ENCODE measurements at regions not wholly inside any gene's neighbourhood (a gene's known extent, or its start where the extent isn't known, plus 50 kb on each side); places are given as distances from the start of the nearest gene placed in this dataset.

DNA sequence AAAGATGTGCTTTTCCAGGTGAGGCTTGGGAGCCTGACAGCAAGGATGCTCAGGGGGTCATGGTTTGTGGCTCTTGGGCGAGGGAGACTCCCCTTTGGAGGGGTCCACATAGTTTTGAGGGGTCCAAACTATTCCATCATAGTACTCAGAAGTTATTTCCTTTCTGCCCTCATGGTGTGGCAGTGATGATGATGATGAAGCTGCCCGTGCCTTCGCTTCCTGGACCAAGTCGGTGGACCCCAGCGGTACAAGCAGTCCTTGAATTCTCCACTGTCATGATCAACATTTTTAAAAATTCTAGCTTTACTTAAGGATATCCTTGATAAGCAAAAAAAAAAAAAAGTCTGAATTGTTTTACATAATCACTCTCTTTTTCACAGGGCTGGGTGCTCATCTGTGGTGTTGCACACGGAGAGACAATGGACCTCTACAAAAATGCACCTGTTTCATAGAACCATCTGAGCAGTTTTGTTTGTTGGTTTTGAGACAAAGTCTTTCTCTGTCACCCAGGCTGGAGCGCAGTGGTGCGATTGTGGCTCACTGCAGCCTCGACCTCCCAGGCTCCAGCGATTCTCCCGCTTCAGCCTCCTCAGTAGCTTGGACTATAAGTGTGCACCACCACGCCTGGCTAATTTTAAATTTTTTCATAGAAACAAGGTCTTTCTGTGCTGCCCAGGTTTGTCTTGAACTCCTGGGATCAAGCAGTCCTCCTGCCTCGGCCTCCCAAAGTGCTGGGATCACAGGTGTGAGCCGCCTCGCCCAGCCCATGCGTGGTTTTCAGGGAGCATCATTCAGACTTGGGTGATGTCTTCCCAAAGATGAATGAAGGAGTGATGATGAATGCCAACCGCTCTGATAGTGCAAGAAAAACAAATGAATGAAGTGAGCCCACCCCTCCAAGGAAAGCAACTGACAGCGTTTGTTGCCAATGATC is 271.4 kb upstream of the HDAC4 start:
- DNase-seq (ENCODE audit: low read depth) = no peak

DNA sequence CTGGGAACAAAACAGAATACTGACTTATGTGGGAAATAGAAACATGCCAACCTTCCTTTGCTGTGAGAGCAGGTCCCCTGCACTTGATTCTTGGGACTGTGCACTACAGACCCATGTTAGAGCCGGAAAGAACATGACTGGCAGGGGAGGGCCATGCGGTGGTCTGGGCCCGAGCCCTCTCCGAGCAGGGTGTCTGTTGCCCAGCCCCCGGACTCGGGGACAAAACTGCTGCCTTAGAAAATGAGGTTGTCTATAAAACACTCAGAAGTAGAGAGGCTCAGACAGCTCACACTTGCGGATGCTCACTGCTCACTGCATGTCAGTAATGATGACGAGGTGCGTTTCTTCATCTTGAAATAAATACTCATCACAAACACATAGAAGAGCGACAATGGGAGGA is 270.7 kb upstream of the HDAC4 start:
- no peak for DNase-seq (ENCODE audit: low read depth)

DNA sequence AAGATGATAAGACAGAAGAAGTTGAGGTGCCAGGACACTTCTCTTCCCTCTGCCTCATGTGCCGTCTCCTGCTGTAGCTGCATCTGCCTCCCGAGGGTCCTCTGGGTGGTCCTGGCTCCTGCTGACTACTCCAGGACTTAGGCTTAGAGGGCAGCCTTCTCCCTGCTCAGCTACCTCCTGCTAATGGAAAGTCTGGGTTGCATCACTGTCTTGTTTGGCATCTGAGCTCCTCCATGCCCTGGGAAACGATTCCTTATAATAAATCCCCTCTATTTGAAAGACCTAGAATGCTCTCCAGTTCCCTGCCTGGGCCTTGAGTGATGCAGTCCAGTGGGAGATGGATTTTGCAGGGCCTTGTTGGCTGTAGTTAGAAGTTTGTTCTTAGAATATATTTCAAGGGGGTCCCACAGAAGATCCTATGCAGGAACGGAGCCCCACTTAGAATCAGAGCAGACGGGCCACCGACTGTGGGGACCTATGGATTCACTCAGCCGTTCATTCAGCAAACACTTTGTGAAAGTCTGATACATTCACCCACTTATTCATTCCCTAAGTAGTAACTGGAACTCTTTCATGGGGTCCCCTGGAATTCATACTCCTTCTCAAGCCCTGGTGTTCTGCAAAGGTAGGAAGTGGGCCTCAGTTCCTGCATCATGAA is 269.8 kb upstream of the HDAC4 start:
- no peak for DNase-seq (ENCODE audit: low read depth)

DNA sequence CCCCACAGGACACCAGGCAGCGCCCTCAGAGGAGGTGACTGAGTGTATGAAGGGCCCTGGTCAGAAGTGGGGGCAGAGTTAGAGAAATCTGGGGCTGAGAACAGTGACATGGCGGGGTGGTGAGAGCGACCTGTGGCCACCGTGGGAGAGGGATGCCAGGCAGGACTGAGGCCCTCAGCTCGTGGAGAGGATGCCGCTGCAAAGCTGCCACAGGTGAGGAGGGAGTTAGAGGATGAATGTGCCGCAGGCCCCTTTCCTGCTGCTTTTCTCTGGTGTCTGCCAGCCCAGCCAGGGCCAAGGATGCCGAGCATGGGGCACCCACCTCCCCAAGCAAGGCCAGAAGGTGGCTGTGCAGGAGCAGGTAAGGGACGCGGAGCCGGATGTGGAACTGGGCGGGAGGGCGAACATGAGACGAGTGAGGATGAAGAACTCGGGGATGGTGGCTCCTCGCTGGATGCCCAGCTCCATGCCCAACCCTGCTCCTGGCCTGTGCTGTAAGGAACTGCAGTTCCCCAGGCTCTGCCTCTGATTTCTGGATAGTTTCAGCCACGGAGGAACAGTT is 269.2 kb upstream of the HDAC4 start:
- no peak for DNase-seq (ENCODE audit: low read depth)

DNA sequence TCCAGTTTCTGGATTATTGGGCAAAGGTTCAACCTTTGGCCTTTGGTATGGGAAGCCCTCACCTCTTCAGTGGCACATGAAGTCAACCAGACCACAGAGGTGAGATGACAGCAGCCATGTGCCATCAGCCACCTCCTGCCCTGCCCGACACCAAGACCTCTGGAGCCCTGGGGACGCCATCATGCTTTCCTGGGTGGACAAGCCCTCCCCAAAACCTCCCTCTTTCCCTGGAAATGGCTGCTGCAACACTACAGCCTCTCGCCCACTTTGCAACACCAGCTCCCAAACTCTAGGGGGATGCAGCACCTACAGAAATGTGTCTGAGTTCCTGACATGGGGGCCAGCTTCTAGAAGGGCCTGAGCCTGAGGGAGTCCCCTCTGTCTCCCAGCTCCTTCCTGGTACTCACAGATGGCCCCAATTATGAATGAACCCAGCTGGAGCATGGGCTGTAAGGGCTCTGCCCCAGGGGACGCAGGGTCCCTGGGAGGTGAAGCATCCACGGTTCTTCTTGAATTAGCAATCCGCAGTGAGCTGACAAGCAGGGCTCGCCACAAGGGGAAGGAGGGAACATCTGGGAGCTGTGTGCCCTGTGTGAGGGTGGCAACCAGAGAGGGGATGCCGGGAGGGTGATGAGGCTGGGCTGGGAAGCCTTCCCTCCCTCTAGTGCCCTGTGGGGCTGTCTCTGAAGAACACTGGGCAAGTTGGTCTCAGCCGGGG is 268.5 kb upstream of the HDAC4 start:
- no peak for DNase-seq (ENCODE audit: low read depth)

DNA sequence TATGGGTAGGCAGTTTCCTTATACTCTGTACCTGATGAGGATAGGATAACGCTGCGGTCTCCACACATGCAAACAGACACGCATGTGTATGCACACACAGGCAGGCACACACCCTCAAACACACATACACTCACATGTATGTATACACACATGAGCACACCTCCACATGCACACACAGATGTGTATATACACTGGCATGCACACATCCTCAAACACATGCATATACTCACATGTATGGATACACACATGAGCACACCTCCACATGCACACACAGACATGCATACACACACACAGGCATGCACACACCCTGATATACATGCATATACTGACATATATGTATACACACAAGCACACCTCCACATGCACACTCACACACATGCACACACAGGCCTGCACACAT is 267.8 kb upstream of the HDAC4 start:
- DNase-seq (ENCODE audit: low read depth) = no peak

DNA sequence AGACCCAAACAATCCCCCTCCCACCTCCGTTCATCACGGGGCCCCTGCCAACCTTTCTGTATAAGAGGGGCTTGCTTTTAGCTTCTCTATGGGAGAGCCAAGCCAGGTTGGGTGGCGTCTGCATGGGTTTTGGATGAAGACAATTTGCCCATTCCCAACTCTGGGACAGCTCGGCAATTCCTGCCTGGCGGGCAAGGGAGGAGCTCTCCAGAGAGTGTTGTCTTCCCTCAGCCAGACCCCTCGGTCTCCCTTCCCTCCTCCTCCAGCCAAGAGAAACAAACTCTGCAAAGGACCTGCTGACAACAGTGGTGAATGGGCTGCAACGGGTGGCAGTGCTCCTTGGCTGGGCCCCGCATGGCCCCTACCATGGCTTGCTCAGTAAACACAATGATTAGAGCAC is 267.2 kb upstream of the HDAC4 start:
- DNase-seq (ENCODE audit: low read depth) = no peak

DNA sequence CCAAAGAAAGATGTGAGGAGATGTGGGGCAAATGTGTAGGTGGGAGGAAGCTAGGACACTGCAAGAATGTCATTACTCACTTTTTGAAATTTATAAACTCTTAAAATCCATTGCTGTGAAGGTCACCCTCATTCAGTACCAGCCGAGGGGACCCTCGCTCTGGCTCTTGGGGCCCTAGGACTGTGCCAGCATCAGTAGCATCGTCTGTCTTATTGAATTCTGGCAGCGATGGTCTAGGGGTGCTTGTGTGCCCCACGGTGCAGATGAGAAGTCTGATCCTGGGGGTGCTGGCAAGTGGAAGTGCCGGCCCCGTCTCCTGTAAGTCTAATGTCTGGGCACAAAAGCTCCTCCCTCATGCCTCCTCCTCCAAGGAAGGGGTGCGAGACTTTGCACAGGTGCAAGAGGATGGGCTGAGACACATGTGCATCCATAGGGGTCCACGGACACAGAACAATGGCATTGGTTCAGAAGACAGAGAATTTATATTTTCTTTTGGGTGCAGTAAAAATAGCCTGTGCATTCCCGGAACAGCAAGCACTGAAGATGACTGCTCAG is 266.7 kb upstream of the HDAC4 start:
- no peak for DNase-seq (ENCODE audit: low read depth)

DNA sequence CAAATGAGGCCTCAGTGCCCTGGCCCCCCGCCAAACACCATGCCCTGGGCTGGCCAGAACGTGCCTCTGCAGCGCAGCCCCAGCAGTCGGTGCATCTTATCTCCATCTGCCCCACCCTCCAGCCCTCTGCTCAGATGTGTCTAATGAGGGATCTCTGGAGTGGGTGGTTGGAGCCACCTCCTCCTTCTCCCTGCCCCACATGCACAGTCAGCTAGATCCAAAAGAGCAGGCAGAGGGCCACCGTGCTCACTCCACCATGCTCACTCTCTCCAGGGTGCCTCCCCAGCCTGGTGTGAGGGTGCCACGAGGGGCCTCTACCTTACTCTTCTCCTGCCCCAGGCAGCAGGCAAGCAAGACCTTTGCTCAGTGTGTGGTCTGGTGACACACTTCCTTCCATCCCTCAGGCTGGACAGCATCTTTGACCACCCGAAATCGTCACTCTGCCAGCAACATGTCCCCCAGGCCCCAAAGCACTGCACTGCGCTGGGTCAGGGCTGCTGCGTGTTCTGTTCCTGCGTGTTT is 266.1 kb upstream of the HDAC4 start:
- DNase-seq (ENCODE audit: low read depth) = no peak

DNA sequence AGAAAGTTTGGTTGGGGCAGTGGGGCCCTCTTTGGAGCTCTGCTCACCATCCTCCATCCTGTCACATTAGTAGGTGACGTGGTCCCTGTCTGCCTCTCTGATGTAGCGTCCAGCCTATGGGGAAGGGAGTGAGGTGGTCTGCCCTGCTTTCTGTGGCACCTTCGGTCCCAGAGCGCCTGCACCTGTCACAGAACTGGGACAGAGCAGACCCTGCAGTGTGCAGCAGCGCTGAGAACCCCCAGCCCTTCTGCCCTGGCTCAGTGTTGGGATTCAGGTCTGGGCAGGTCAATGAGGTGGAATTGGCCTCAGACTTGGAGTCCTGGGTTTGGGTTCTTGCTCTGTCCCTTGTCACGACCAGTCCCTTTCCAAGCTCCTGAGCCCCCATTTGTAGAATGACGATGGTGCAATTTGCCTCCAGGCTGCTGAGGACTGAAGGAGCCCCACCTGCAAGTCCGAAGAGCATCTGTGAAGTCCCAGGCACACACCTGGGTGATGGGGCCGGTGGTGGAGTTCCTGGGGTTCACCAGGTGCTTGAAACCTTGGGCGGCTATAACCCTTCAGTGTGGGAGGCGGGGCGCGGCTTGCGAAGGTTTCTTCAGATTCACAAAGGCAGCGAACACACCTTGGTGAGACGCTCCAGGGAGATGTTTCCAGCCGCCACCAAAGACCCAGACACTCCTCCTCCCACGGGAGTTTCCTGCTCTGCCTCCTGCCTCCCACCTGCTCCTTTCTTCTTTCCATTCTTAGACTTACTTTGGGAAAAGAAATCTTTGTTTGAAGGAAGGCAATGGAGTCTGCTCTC is 265.4 kb upstream of the HDAC4 start:
- DNase-seq (ENCODE audit: low read depth) = no peak

DNA sequence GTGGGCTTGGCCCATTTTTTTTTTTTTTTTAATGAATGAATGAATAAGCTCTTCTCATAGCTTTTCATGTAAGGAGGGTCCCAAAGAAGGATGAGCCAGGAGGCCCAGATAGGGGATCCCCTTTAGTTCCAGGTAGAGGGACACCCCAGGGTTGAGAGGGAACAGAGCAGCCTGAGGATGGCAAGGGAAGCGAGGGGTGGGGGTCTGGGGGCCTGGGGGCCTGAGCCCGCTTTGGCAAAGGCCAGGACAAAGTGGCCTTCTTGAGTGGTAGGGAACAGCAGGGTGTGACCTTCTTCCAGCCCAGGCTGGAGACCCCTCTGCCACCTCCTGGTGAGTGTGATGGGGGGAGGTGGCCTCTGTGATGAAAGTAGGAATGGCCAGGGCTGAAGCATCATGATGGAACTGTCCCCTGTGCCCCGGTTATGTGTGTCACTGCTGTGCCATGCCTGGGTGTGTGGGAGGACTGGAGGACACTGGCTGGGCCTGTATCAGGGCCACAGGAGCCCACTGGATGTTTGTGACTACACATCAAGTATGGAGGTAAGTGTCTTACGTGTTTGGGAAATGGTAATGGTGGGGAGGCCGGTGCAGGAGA is 263.5 kb upstream of the HDAC4 start:
- no peak for DNase-seq (ENCODE audit: low read depth)

DNA sequence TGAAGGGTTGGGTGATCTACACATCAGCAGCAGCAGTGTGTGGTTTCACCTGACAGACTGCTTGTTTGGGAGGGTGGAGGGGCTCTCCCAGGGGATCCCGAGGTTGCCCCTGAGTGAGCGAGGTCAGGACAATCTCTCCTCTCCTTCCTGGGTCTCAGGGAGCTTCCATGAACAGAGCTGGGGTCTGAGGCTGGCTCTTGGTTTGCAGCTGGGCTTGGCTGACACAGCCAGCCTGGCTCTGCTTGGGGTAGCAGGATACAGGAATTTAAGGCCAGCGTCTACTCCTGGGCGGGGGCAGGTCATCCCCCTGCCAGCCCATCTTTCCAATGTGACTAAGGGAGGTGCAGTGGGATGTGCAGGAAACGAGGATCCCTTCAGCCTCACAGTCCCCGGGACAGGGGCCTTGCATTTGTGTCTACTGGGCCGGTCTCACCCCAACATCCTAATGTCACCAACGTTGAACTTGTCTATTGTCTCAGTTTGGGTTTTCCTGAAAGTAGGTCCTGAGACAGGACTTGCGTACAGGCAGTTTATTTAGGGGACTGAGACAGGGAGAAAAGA is 262.6 kb upstream of the HDAC4 start:
- DNase-seq (ENCODE audit: low read depth) = no peak

DNA sequence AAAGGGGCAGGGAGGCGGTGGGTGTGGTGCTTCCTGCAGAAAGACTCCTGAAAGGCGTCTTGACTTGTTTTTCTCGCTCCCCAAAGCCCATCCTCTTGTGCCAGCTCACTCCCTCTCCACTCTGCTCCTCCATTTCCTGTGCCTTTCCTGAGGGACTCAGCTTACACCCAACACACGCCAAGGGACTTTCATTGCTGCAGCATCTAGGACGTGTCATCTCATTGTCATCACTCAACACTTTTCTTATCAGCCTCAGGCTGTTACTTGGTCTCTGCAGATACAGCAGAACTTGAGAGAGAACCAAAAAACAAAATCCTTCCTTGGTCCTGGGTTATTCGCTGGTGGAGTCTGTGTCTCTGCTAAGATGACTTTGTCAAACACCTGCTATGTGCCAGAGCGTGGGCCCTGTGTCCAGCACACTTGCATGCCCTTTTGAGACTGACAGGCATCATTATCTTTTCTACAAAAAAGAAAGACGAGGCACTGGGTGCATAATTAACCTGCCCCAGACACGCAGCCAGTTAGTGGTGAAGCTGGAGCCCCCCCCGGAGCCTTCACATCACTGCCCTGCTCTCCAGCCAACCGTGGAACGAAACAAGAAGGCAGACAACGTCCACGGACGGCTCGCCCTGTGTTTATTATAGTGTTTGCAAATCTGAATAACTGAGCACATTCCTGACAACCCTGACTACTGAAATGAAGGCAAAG is 261.7 kb upstream of the HDAC4 start:
- DNase-seq (ENCODE audit: low read depth) = no peak

DNA sequence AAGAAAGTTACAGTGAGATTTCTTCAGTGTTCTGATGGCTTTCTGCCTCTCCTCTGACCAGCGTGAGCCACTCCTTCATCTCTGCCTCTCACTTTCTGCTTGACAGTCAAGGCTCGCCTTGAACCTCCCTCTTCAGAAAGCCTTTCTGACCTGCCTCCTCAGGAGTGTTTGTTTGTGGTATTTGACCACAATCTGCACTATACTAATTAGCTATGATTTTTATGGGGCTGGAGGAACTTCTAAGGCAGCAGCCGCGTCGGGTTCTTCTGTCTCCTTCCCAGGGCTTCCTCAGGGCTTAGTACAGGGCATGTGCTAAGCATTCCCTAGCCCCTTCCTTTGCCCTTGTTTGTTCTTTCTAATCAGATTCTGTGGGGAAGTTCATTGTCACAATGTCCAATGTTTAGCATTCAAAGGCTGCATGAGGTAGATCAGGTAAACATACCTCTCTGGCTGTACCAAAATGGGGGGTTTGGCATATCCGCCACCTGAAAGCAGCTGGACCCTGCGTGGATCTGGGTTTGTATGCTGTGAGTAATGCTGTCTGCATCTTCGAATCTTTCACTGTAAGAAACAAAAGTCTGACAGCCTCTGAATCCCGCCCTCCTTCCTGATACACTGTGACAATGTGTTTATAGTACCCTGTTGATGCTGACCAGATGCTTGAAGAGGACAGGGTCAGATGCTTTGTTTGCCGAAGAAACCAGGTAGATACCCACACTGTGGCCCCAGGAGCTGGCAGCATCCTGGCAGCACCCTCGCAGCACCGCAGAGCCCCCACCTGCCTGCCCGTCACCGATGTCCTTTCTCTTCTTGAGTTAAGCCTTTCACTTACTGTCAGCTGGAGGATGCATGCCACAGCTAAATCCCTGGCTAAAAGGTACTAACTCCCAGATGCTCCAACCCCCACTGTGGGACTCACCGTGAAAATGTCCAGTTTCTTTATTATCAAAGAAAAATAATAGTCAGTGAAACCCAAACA is 260.8 kb upstream of the HDAC4 start:
- no peak for DNase-seq (ENCODE audit: low read depth)

DNA sequence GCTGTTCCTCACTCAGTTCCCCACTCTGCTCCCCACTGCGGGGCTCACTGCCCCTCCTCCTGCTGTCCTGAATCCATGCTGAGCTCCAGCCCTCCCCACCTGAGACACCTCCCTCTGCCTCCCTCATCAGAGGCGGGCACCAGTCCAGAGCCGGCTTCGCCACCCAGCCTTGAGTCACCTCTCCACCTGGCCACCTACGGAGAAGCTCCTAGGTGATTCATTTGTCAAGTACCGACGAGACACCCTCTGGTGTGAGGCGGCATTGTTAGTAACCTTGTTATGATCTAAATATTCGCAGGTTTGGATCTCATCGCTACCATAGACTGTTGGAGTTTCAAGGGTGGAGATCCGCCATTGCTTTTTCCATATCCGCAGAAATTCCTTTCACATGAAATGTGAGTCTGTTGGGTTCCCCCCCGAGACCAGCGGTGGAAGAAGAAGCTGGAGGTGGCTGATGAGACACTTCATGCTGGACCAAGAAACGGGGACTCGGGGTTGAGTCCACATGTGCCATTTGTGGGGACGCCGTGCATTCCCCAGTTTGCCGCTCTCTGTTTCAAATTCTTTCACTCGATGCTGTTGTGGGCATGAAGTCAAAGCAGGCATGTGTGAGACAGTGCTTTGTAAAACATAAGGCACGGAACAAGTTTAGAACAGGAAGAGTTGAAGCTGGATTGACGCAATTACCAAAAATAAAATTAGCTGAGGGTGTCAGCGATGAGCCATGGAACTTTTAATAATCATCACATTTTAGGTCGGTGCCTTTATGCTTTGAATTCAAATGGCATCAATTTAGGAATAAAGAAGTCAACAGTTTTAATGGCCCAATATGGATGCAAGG is 259.8 kb upstream of the HDAC4 start:
- DNase-seq (ENCODE audit: low read depth) = no peak

DNA sequence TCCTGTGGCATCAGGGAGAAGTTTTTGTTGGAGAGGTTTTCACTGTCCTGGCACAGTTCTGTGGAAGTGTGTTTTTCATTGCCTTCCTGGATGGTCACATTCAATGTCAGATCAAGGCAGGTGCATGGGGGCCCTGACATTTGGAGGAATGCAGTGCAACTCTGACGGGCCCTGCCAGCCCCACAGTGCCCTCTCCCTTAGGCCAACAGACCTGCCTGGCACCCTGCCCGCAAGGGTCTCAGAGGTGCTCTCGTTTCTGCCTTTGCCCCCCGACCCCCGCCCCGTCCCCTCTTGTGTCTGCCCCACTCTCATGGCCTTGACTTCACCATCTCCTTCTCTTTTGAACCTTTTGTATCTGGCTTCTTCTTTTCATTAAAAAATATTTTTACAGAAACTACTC is 257.2 kb upstream of the HDAC4 start:
- DNase-seq (ENCODE audit: low read depth) = no peak

DNA sequence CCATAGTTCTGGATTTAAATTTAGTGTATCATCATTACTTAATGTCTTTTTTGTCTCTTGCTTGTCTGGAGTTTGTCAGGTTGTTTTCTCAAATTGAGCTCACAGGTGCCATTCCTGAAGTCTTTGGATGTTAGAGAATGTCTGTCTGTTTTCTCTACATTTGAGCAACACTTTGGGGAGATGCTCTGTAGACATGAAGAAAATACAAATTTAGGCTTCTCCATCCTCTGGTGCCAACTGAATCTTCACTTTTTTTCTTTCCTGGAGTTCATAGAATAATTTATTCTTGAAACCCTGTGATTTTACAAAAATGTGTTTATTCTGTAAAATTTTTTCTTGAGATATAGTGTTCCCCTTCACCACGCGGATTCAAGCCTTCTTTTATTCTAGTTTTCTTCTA is 256.4 kb upstream of the HDAC4 start:
- DNase-seq (ENCODE audit: low read depth) = no peak

DNA sequence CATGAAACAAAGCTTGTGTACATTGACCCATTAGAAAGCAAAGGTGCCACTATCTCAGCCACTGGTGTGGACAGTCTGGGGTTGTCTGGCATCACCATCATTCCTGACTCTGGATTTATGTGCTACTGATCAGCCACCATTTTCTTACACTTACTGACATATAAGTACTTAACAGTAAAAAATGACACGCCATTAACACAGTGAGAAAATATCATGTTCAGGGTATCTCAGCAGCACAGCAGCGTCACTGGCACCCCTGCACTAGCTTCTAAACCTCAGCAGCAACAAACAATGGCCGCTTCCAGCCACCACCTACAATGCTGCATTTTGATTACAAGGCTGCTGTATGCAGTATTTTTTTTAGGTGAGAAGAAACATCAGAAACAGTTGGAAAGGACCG is 253.4 kb upstream of the HDAC4 start:
- no peak for DNase-seq (ENCODE audit: low read depth)
